ENCODE measurements at regions not wholly inside any gene's neighbourhood (a gene's known extent, or its start where the extent isn't known, plus 50 kb on each side); places are given as distances from the start of the nearest gene placed in this dataset.

GRCh38 chr4:4681653-4682052 lies 139.8 kb upstream of the STX18 start:
- BruUV-seq (replicated peaks) = no TSS peak
- RAD21 ChIA-PET (ENCODE audit: unreplicated experiment) = no interaction called here

More at GRCh38 chr4:4681653-4682052, 139.8 kb upstream of the STX18 start:
- TF ChIP-seq ZNF274 (IDR thresholded peaks at IDR 0.05; ENCODE audit: insufficient read depth, insufficient read length) = no peak
- no peak for TF ChIP-seq ZBTB33 (IDR thresholded peaks at IDR 0.05)
- TF ChIP-seq ZNF217 (IDR thresholded peaks at IDR 0.05) = no peak
- no peak for TF ChIP-seq NBN (IDR thresholded peaks at IDR 0.05)
- TF ChIP-seq CEBPB (IDR thresholded peaks at IDR 0.05; ENCODE audit: borderline replicate concordance in 1 of 2, low read depth in 2 of 2, low read length in 2 of 2) = no peak
- TF ChIP-seq SRF (IDR thresholded peaks at IDR 0.05; ENCODE audit: low read depth in 2 of 2, low read length in 2 of 2) = no peak
- CTCF ChIA-PET = interaction anchor here (0.6 to 1.6 kb wide), 3 partner anchors 12 to 162 kb away, joined by 3 to 6 read pairs (median 3); no protein-coding TSS in a partner anchor
- POLR2A ChIA-PET = no interaction called here
- no peaks in the 10 kb centered on the region for H3K4me1 ChIP-seq (ENCODE audit: control insufficient read depth, insufficient read depth, low read length)
- H3K27ac ChIP-seq (ENCODE audit: control insufficient read depth, insufficient read depth) = no peak overlapping the region
- no peak overlapping the region for H2AFZ ChIP-seq (ENCODE audit: control insufficient read depth, low read depth, low read length)
- no peak overlapping the region for H3K9ac ChIP-seq (ENCODE audit: control insufficient read depth, insufficient read depth, low read length)
- ATAC-seq (no peak), FAIRE-seq (no peak), DNase-seq (ENCODE audit: low read depth, low spot score) (no peak)
- no peaks in the 10 kb centered on the region for H3K27me3 ChIP-seq (replicated peaks in 1 of 2; ENCODE audit: control insufficient read depth in 2 of 2, insufficient read depth in 2 of 2, low read length in 1 of 2)
- H3K4me2 ChIP-seq (ENCODE audit: control insufficient read depth, insufficient read depth) = no peak overlapping the region
- H3K9me3 ChIP-seq (replicated peaks; ENCODE audit: control insufficient read depth, insufficient read depth, low read length) = no peaks in the 10 kb centered on the region
- intact Hi-C loops (cut with micrococcal nuclease; ENCODE audit: unreplicated experiment) = no loop called here
- no peak overlapping the region for H3K4me3 ChIP-seq
- in situ Hi-C loops (cut with MboI) = no loop called here
- SMC1A ChIA-PET (ENCODE audit: uncharacterized antibody, unreplicated experiment) = no interaction called here
- H3K79me2 ChIP-seq (ENCODE audit: control insufficient read depth, insufficient read depth, low read length) = no peaks in the 10 kb centered on the region
- no peaks in the 10 kb centered on the region for H4K20me1 ChIP-seq (ENCODE audit: control insufficient read depth, insufficient read depth)
- WGBS (ENCODE audit: insufficient coverage, insufficient replicate concordance, low lambda C conversion rate, missing lambda C conversion rate) = 77% methylated on average over 4 of the region's 4 CpGs
- no peaks in the 10 kb centered on the region for H3K36me3 ChIP-seq (ENCODE audit: control insufficient read depth in 2 of 2, insufficient read depth in 2 of 2, low read length in 1 of 2)

All from GM12878 (cell line).